NCI-H146 (cell line): ENCODE measurements at regions not wholly inside any gene's neighbourhood (a gene's known extent, or its start where the extent isn't known, plus 50 kb on each side); places are given as distances from the start of the nearest gene placed in this dataset.
"Not testable (repeated sequence)": the region's sequence is repeated elsewhere in the genome, so short reads cannot be mapped to it uniquely, and the experiment has no call there.

Source experiments
- DNase-seq: peaks from one replicate; lab custom pipeline; 2025; lab: John Stamatoyannopoulos, UW

GRCh38 chr9:115880221-115880885 lies 273.2 kb upstream of the PAPPA start:
- no peak for DNase-seq

GRCh38 chr9:115882911-115883310 lies 270.7 kb upstream of the PAPPA start:
- DNase-seq = no peak

GRCh38 chr9:115883467-115884329 lies 269.9 kb upstream of the PAPPA start:
- DNase-seq = peak; percentile 2

- DNase-seq = no peak
These were observed 268.7 kb upstream of the PAPPA start for GRCh38 chr9:115884846-115885245.

- no peak for DNase-seq
These were observed 265.5 kb upstream of the PAPPA start for GRCh38 chr9:115888131-115888530.

GRCh38 chr9:115891929-115892328 lies 261.7 kb upstream of the PAPPA start:
- DNase-seq = no peak

- not testable (repeated sequence) for DNase-seq
These were observed 255.1 kb upstream of the PAPPA start for GRCh38 chr9:115898478-115898877.

- DNase-seq = no peak
These were observed 252.9 kb upstream of the PAPPA start for GRCh38 chr9:115900698-115901097.

- no peak for DNase-seq
These were observed 242.6 kb upstream of the PAPPA start for GRCh38 chr9:115910959-115911358.

- DNase-seq = no peak
These were observed 241.5 kb upstream of the PAPPA start for GRCh38 chr9:115912086-115912485.

- no peak for DNase-seq
These were observed 239.9 kb upstream of the PAPPA start for GRCh38 chr9:115913696-115914095.

- no peak for DNase-seq
These were observed 239.3 kb upstream of the PAPPA start for GRCh38 chr9:115914291-115914690.

GRCh38 chr9:115921301-115921700 lies 232.3 kb upstream of the PAPPA start:
- no peak for DNase-seq

- DNase-seq = no peak
These were observed 231.1 kb upstream of the PAPPA start for GRCh38 chr9:115922444-115922843.

- no peak for DNase-seq
These were observed 230.2 kb upstream of the PAPPA start for GRCh38 chr9:115923410-115923809.

- DNase-seq = no peak
These were observed 229.5 kb upstream of the PAPPA start for GRCh38 chr9:115923903-115924668.

- no peak for DNase-seq
These were observed 229.0 kb upstream of the PAPPA start for GRCh38 chr9:115924669-115924987.

- no peak for DNase-seq
These were observed 228.2 kb upstream of the PAPPA start for GRCh38 chr9:115925424-115925823.

- DNase-seq = no peak
These were observed 223.1 kb upstream of the PAPPA start for GRCh38 chr9:115930472-115930871.

- DNase-seq = no peak
These were observed 215.1 kb upstream of the PAPPA start for GRCh38 chr9:115938479-115938878.

GRCh38 chr9:115939065-115939765 lies 214.4 kb upstream of the PAPPA start:
- DNase-seq = no peak
